ENCODE measurements at regions not wholly inside any gene's neighbourhood (a gene's known extent, or its start where the extent isn't known, plus 50 kb on each side); places are given as distances from the start of the nearest gene placed in this dataset.

- WGBS (ENCODE audit: insufficient coverage), result no CpG with 5 or more reads among the region's 3 CpGs
- H3K4me1 Mint-ChIP-seq, result no peaks in the 10 kb centered on the region
Observed at GRCh38 chr11:33505093-33505492, 195.5 kb downstream of the C11orf91 start.

GRCh38 chr11:33500861-33501479 is 199.7 kb downstream of the C11orf91 start:
- peaks cover 0 to 4% (median 0%) of the 10 kb centered on the region in 7 donors for H3K9me3 Mint-ChIP-seq
- no peaks in the 10 kb centered on the region for H3K4me1 Mint-ChIP-seq
- H3K4me2 ChIP-seq (replicated peaks; ENCODE audit: extremely low read depth, low read length, poor library complexity, severe bottlenecking), result no peak overlapping the region
- H3K4me3 Mint-ChIP-seq, result no peak overlapping the region
- H3K9ac ChIP-seq (ENCODE audit: insufficient read depth, low read length, poor library complexity, severe bottlenecking), result no peak overlapping the region
- no peak for TF ChIP-seq CTCF (IDR thresholded peaks at IDR 0.05)
- no peak overlapping the region for H2AFZ ChIP-seq (ENCODE audit: insufficient read depth, low read depth, low read length, poor library complexity, severe bottlenecking)
- H3K4me3 ChIP-seq (replicated peaks in 1 of 3; ENCODE audit: low read depth in 2 of 3, low read length in 3 of 3), result no peak overlapping the region
- H3K27ac ChIP-seq (ENCODE audit: low read depth in 1 of 2, low read length in 2 of 2), result no peak overlapping the region
- no CpG with 5 or more reads among the region's 2 CpGs for WGBS (ENCODE audit: insufficient coverage)
- no peaks in the 10 kb centered on the region for H3K4me1 ChIP-seq (ENCODE audit: control insufficient read depth in 1 of 2, insufficient read depth in 2 of 2, low read length in 2 of 2)
- H3K36me3 ChIP-seq (replicated peaks in 1 of 2; ENCODE audit: control insufficient read depth in 1 of 2, insufficient read depth in 2 of 2, low read length in 2 of 2), result no peaks in the 10 kb centered on the region
- H3K27me3 ChIP-seq (ENCODE audit: control insufficient read depth in 2 of 2, insufficient read depth in 2 of 2, low read length in 2 of 2), result no peaks in the 10 kb centered on the region
- H3K9me3 ChIP-seq (replicated peaks in 1 of 2; ENCODE audit: control insufficient read depth in 1 of 2, insufficient read depth in 1 of 2, low read length in 2 of 2), result no peaks in the 10 kb centered on the region
- H3K79me2 ChIP-seq (ENCODE audit: insufficient read depth, low read length), result no peaks in the 10 kb centered on the region
- intact Hi-C loops (cut with micrococcal nuclease), result no loop called here
- no peak for DNase-seq
- no peaks in the 10 kb centered on the region for H4K20me1 ChIP-seq (ENCODE audit: insufficient read depth, low read length)
- H3K27me3 Mint-ChIP-seq (ENCODE audit: low read depth in 3 of 3), result peaks cover 0 to 7% (median 3%) of the 10 kb centered on the region in 3 donors
- no peaks in the 10 kb centered on the region for H3K36me3 Mint-ChIP-seq
- no peak overlapping the region for H3K27ac Mint-ChIP-seq

More at GRCh38 chr11:33505093-33505492, 195.5 kb downstream of the C11orf91 start:
- Mint-ChIP-seq H3K36me3 (no peaks in the 10 kb centered on the region), H3K4me3 (no peak overlapping the region), H3K27me3 (ENCODE audit: low read depth in 3 of 3) (peaks cover 0 to 3% (median 2%) of the 10 kb centered on the region in 3 donors), H3K27ac (no peak overlapping the region), H3K9me3 (peaks cover 0 to 2% (median 0%) of the 10 kb centered on the region in 7 donors)
- no peak overlapping the region for H3K4me3 ChIP-seq (replicated peaks in 1 of 3; ENCODE audit: low read depth in 2 of 3, low read length in 3 of 3)
- no peak overlapping the region for H3K9ac ChIP-seq (ENCODE audit: insufficient read depth, low read length, poor library complexity, severe bottlenecking)
- H3K4me1 ChIP-seq (ENCODE audit: control insufficient read depth in 1 of 2, insufficient read depth in 2 of 2, low read length in 2 of 2), result no peaks in the 10 kb centered on the region
- intact Hi-C loops (cut with micrococcal nuclease), result loop anchor here in 1 of 2 donors (5.0 kb wide), 1 partner anchor 48 kb away; no protein-coding TSS in a partner anchor
- no peak overlapping the region for H3K27ac ChIP-seq (ENCODE audit: low read depth in 1 of 2, low read length in 2 of 2)
- DNase-seq, result no peak
- H4K20me1 ChIP-seq (ENCODE audit: insufficient read depth, low read length), result no peaks in the 10 kb centered on the region
- H3K79me2 ChIP-seq (ENCODE audit: insufficient read depth, low read length), result no peaks in the 10 kb centered on the region
- no peaks in the 10 kb centered on the region for H3K27me3 ChIP-seq (ENCODE audit: control insufficient read depth in 2 of 2, insufficient read depth in 2 of 2, low read length in 2 of 2)
- H3K36me3 ChIP-seq (replicated peaks in 1 of 2; ENCODE audit: control insufficient read depth in 1 of 2, insufficient read depth in 2 of 2, low read length in 2 of 2), result no peaks in the 10 kb centered on the region
- no peak overlapping the region for H3K4me2 ChIP-seq (replicated peaks; ENCODE audit: extremely low read depth, low read length, poor library complexity, severe bottlenecking)
- no peaks in the 10 kb centered on the region for H3K9me3 ChIP-seq (replicated peaks in 1 of 2; ENCODE audit: control insufficient read depth in 1 of 2, insufficient read depth in 1 of 2, low read length in 2 of 2)
- no peak overlapping the region for H2AFZ ChIP-seq (ENCODE audit: insufficient read depth, low read depth, low read length, poor library complexity, severe bottlenecking)
- no peak for TF ChIP-seq CTCF (IDR thresholded peaks at IDR 0.05)
